HG03460 (cell line): ENCODE measurements at regions not wholly inside any gene's neighbourhood (a gene's known extent, or its start where the extent isn't known, plus 50 kb on each side); places are given as distances from the start of the nearest gene placed in this dataset.
"Not testable (repeated sequence)": the region's sequence is repeated elsewhere in the genome, so short reads cannot be mapped to it uniquely, and the experiment has no call there.

Source experiments
- ATAC-seq: cut with Tn5 transposase; IDR thresholded peaks from one replicate; pipeline ENCODE4 v1.9.1; 2021; ENCODE audit not compliant: unreplicated experiment

- ATAC-seq: no peak
Observed at GRCh38 chr15:19944261-19944888, 597.2 kb downstream of the GOLGA6L6 start.

GRCh38 chr15:19943515-19943914 is 598.1 kb downstream of the GOLGA6L6 start:
- ATAC-seq: no peak

GRCh38 chr15:19903281-19903680 is 638.3 kb downstream of the GOLGA6L6 start:
- ATAC-seq: not testable (repeated sequence)

GRCh38 chr15:19902388-19902787 is 639.2 kb downstream of the GOLGA6L6 start:
- not testable (repeated sequence) for ATAC-seq

GRCh38 chr15:19901414-19901813 is 640.2 kb downstream of the GOLGA6L6 start:
- not testable (repeated sequence) for ATAC-seq

GRCh38 chr15:19899021-19899824 is 642.4 kb downstream of the GOLGA6L6 start:
- no peak for ATAC-seq

GRCh38 chr15:19888811-19889210 is 652.8 kb downstream of the GOLGA6L6 start:
- not testable (repeated sequence) for ATAC-seq

GRCh38 chr15:19844061-19844460 is 697.5 kb downstream of the GOLGA6L6 start:
- not testable (repeated sequence) for ATAC-seq
